WI38 (cell line): ENCODE measurements at regions not wholly inside any gene's neighbourhood (a gene's known extent, or its start where the extent isn't known, plus 50 kb on each side); places are given as distances from the start of the nearest gene placed in this dataset.
"Not testable (repeated sequence)": the region's sequence is repeated elsewhere in the genome, so short reads cannot be mapped to it uniquely, and the experiment has no call there.

Experiments
- H3K4me3 ChIP-seq: 2 replicates; pipeline ENCODE4 v1.5.1; 2011; ENCODE audit warnings: low read depth, mild to moderate bottlenecking, control low read depth, low read length
- TF ChIP-seq, protein P1 (sequence below): IDR thresholded peaks from 2 replicates; pipeline ENCODE4 v1.5.1; 2012; ENCODE audit warnings: low read depth, mild to moderate bottlenecking, control low read depth, low read length

DNA sequence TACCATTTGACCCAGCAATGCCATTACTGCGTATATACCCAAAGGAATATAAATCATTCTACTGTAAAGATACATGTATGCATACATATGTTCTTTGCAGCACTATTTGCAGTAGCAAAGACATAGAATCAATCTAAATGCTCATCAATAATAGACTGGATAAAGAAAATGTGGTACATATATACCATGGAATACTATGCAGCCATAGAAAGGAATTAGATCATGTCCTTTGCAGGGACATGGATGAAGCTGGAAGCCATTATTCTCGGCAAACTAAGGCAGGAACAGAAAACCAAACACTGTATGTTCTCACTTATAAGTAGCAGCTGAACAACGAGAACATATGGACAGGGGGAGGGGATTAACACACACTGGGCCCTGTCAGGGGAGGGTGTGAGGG is 54.8 kb upstream of the ZNF30 start:
- H3K4me3 ChIP-seq = not testable (repeated sequence)

- TF ChIP-seq, protein P1, sequence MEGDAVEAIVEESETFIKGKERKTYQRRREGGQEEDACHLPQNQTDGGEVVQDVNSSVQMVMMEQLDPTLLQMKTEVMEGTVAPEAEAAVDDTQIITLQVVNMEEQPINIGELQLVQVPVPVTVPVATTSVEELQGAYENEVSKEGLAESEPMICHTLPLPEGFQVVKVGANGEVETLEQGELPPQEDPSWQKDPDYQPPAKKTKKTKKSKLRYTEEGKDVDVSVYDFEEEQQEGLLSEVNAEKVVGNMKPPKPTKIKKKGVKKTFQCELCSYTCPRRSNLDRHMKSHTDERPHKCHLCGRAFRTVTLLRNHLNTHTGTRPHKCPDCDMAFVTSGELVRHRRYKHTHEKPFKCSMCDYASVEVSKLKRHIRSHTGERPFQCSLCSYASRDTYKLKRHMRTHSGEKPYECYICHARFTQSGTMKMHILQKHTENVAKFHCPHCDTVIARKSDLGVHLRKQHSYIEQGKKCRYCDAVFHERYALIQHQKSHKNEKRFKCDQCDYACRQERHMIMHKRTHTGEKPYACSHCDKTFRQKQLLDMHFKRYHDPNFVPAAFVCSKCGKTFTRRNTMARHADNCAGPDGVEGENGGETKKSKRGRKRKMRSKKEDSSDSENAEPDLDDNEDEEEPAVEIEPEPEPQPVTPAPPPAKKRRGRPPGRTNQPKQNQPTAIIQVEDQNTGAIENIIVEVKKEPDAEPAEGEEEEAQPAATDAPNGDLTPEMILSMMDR = no peak
- H3K4me3 ChIP-seq = no peak overlapping the region
These were observed 59.1 kb upstream of the ZNF30 start for GRCh38 chr19:34867631-34868030.

- H3K4me3 ChIP-seq = not testable (repeated sequence)
These were observed 61.5 kb upstream of the ZNF30 start for GRCh38 chr19:34865225-34865624.

DNA sequence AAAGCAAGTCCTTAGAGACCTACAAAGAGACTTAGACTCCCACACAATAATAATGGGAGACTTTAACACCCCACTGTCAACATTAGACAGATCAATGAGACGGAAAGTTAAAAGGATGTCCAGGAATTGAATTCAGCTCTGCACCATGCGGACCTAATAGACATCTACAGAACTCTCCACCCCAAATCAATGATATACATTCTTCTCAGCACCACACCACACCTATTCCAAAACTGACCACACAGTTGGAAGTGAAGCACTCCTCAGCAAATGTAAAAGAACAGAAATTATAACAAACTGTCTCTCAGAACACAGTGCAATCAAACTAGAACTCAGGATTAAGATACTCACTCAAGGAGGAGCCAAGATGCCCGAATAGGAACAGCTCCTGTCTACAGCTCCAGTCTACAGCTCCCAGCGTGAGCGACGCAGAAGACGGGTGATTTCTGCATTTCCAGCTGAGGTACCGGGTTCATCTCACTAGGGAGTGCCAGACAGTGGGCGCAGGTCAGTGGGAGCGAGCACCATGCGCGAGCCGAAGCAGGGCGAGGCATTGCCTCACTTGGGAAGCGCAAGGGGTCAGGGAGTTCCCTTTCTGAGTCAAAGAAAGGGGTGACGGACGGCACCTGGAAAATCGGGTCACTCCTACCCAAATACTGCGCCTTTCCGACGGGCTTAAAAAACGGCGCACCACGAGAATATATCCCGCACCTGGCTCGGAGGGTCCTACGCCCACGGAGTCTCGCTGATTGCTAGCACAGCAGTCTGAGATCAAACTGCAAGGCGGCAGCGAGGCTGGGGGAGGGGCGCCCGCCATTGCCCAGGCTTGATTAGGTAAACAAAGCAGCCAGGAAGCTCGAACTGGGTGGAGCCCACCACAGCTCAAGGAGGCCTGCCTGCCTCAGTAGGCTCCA is 66.6 kb upstream of the ZNF30 start:
- H3K4me3 ChIP-seq = not testable (repeated sequence)

DNA sequence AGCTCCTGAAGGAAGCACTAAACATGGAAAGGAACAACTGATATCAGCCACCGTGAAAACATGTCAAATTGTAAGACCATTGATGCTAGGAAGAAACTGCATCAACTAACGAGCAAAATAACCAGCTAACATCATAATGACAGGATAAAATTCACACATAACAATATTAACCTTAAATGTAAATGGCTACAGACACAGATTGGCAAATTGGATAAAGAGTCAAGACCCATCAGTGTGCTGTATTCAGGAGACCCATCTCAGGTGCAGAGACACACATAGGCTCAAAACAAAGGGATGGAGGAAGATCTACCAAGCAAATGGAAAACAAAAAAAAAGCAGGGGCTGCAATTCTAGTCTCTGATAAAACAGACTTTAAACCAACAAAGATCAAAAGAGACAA is 67.4 kb upstream of the ZNF30 start:
- H3K4me3 ChIP-seq = not testable (repeated sequence)

DNA sequence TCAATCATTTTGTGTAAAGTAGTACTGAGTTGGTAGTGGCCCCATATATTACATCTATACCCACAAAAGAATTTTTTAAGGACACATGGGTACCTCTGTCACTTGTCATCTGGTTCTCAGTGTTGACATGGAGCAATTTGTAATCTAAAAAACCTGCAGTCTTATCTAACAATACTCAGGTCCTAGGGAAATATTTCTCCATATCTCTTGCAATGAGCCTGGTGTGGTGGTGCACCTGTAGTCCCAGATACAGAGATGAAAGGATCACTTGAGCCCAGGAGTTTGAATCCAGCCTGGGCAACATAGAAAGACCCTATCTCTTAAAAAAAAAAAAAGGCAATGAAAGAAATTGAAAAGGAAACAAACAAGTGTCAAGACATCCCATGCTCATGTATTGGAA is 70.7 kb upstream of the ZNF30 start:
- H3K4me3 ChIP-seq = no peak overlapping the region
- TF ChIP-seq, protein P1 = no peak

- TF ChIP-seq, protein P1 = no peak
- H3K4me3 ChIP-seq = no peak overlapping the region
These were observed 73.3 kb upstream of the ZNF30 start for GRCh38 chr19:34853369-34853768.

DNA sequence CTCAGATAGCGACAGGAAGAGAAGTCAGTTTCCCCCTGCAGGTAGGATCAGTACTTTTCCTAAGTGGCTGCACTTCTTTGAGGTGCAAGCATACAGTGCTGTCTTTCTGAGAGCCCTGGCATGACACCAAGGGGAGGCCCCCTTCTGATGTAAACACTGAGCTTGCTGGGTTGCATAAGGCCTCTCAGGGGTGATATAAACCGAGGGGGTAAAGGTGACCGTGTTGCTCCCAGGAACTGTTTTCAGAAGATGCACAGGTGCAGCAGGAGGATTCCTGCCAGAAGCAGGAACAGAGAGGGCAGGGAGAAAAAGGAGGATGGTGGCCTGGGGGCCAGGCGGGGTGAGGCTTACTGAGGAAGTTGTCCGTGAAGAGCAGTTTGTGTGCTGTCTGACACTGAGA is 74.0 kb upstream of the ZNF30 start:
- H3K4me3 ChIP-seq = no peak overlapping the region
- TF ChIP-seq, protein P1 = no peak

DNA sequence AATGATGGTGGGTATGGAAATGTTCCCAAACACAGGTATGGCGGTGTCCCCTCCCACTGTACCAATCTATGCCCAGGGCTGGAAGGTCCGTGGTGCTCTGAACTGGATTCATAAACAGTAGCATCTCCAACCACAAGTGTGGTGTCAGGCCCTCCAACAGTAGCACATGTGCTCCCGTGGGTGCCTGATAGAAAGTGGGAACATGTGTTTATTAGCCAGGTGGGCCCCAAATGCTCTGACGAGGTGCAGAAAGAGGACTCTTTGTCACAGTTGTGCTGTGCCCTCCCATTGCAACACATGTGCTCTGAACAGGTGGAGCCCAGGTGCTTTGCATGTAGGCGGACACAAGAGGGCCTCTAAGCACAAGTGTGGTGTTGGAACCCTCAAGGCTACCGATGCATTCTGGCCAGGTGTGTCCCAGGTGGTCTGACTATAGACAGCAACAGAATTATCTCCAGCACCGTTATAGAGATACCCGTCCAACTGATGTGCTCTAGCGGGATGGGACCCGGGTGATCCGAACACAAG is 75.4 kb upstream of the ZNF30 start:
- TF ChIP-seq, protein P1 = no peak
- H3K4me3 ChIP-seq = no peak overlapping the region
